Endodermal cell (in vitro differentiated cells): ENCODE measurements at regions not wholly inside any gene's neighbourhood (a gene's known extent, or its start where the extent isn't known, plus 50 kb on each side); places are given as distances from the start of the nearest gene placed in this dataset.
"Not testable (repeated sequence)": the region's sequence is repeated elsewhere in the genome, so short reads cannot be mapped to it uniquely, and the experiment has no call there.

Source experiments
- DNase-seq: peaks from one replicate; pipeline ENCODE4 v3.0.0-alpha.2; 2017
- H3K27ac ChIP-seq: 2 replicates; pipeline ENCODE4 v1.5.1; 2013; ENCODE audit warnings: mild to moderate bottlenecking, low read depth, low read length, moderate library complexity
- H3K27me3 ChIP-seq: 2 replicates; pipeline ENCODE4 v1.6.1; 2013; ENCODE audit warnings: mild to moderate bottlenecking, low read length, moderate library complexity; ENCODE audit not compliant: insufficient read depth, control insufficient read depth, poor library complexity, severe bottlenecking
- H3K36me3 ChIP-seq: 2 replicates; pipeline ENCODE4 v1.7.0; 2013; ENCODE audit warnings: mild to moderate bottlenecking, low read length, moderate library complexity; ENCODE audit not compliant: control insufficient read depth, insufficient read depth
- H3K4me1 ChIP-seq: one replicate; pipeline ENCODE4 v1.7.0; 2013; ENCODE audit warnings: low read length; ENCODE audit not compliant: control insufficient read depth, insufficient read depth
- H3K4me3 ChIP-seq: 2 replicates; pipeline ENCODE4 v1.5.1; 2013; ENCODE audit warnings: mild to moderate bottlenecking, low read length, moderate library complexity
- H3K9ac ChIP-seq: 2 replicates; pipeline ENCODE4 v1.6.1; 2013; ENCODE audit warnings: mild to moderate bottlenecking, low read length, moderate library complexity; ENCODE audit not compliant: poor library complexity, severe bottlenecking; ENCODE audit errors: extremely low read depth
- H3K9me3 ChIP-seq: 2 replicates; pipeline ENCODE4 v1.6.1; 2013; ENCODE audit warnings: mild to moderate bottlenecking, low read length, moderate library complexity; ENCODE audit not compliant: control insufficient read depth
- H3K27ac Mint-ChIP-seq: 2 replicates; pipeline ENCODE4 v1.8.0; 2020; ENCODE audit warnings: mixed read lengths
- H3K27me3 Mint-ChIP-seq: 2 replicates; pipeline ENCODE4 v1.8.0; 2021; ENCODE audit warnings: mild to moderate bottlenecking, mixed read lengths; ENCODE audit not compliant: insufficient read depth
- H3K36me3 Mint-ChIP-seq: 2 replicates; pipeline ENCODE4 v1.8.0; 2020; ENCODE audit warnings: low read depth, mixed read lengths
- H3K4me1 Mint-ChIP-seq: 2 replicates; pipeline ENCODE4 v1.8.0; 2020; ENCODE audit warnings: mixed read lengths
- H3K4me3 Mint-ChIP-seq: 2 replicates; pipeline ENCODE4 v1.8.0; 2020; ENCODE audit warnings: mild to moderate bottlenecking, moderate library complexity, mixed read lengths
- H3K9me3 Mint-ChIP-seq: 2 replicates; pipeline ENCODE4 v1.8.0; 2020; ENCODE audit warnings: mild to moderate bottlenecking, mixed read lengths
- WGBS, 2 experiments: methylation state at CpG; one replicate each; pipeline versions ENCODE4 v1.1.5 to v1.1.7; 2013; ENCODE audit warnings: missing lambda C conversion rate in 2 of 2, mixed read lengths in 1 of 2; ENCODE audit not compliant: insufficient coverage in 1 of 2, insufficient read length in 1 of 2; 5-methylcytosine and 5-hydroxymethylcytosine counted together
- TF ChIP-seq, protein P1 (sequence below): fragments of 200-600 bp; sonication (generic); conservative IDR thresholded peaks from 2 replicates; pipeline ENCODE4 v1.5.0; 2021; ENCODE audit warnings: antibody characterized with exemption, mild to moderate bottlenecking

DNA sequence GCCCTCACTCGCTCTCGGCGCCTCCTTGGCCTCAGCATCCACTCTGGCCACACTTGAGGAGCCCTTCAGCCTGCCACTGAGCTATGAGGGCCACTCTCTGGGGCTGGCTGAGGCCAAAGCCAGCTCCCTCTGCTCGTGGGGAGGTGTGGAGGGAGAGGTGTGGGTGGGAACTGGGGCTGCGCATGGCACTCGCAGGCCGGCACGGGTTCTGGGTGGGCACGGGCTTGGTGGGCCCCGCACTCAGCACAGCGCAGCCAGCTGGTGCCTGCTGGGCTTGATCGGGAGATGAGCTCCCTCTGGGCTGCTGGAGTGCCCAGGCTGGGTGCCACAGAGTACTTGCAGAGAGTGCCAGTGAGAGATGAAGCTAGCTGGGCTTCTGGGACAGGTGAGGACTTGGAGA is 875.5 kb downstream of the XPNPEP1 start:
- Histone ChIP-seq H3K9me3 (peaks cover 42% of the 10 kb centered on the region), H3K4me3 (no peak overlapping the region), H3K9ac (no peak overlapping the region), H3K4me1 (no peaks in the 10 kb centered on the region), H3K27ac (no peak overlapping the region), H3K27me3 (no peaks in the 10 kb centered on the region), H3K36me3 (no peaks in the 10 kb centered on the region)
- WGBS, 2 experiments: 78 to 85% methylated on average over 5 to 12 of the region's 12 CpGs
- H3K4me3 Mint-ChIP-seq: no peak overlapping the region
- TF ChIP-seq, protein P1, sequence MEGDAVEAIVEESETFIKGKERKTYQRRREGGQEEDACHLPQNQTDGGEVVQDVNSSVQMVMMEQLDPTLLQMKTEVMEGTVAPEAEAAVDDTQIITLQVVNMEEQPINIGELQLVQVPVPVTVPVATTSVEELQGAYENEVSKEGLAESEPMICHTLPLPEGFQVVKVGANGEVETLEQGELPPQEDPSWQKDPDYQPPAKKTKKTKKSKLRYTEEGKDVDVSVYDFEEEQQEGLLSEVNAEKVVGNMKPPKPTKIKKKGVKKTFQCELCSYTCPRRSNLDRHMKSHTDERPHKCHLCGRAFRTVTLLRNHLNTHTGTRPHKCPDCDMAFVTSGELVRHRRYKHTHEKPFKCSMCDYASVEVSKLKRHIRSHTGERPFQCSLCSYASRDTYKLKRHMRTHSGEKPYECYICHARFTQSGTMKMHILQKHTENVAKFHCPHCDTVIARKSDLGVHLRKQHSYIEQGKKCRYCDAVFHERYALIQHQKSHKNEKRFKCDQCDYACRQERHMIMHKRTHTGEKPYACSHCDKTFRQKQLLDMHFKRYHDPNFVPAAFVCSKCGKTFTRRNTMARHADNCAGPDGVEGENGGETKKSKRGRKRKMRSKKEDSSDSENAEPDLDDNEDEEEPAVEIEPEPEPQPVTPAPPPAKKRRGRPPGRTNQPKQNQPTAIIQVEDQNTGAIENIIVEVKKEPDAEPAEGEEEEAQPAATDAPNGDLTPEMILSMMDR: no peak
- no peaks in the 10 kb centered on the region for H3K27me3 Mint-ChIP-seq
- no peak overlapping the region for H3K27ac Mint-ChIP-seq
- H3K36me3 Mint-ChIP-seq: peaks cover 3% of the 10 kb centered on the region
- H3K9me3 Mint-ChIP-seq: peaks cover 10% of the 10 kb centered on the region
- DNase-seq: no peak
- H3K4me1 Mint-ChIP-seq: no peaks in the 10 kb centered on the region

DNA sequence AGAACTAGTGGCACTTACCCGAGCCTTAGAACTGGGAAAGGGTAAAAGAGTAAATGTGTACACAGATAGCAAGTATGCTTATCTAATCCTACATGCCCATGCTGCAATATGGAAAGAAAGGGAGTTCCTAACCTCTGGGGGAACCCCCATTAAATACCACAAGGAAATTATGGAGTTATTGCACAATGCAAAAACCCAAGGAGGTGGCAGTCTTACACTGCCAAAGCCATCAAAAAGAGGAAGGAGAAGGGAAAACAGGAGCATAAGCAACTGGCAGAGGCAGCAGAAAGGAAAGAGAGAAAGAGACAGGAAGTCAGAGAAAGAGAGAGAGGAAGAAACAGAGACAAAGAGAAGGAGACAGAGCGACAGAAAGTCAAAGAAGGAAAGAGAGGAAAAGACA is 876.9 kb downstream of the XPNPEP1 start:
- H3K4me3 Mint-ChIP-seq: not testable (repeated sequence)
- WGBS, 2 experiments: 41 to 57% methylated on average over 1 to 2 of the region's 2 CpGs

DNA sequence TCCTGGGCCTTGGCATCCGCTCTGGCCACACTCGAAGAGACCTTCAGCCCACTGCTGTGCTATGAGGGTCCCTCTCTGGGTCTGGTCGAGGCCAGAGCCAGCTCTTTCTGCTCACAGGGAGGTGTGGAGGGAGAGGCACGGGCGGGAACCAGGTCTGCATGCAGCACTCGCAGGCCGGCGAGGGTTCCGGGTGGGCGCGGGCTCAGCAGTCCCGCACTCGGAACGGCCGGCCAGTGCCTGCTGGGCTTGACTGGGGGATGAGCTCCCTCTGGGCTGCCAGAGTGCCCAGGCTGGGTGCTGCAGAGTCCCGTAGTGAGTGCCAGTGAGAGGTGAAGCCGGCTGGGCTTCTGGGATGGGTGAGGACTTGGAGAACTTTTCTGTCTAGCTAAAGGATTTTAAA is 882.7 kb downstream of the XPNPEP1 start:
- H3K27me3 Mint-ChIP-seq: no peaks in the 10 kb centered on the region
- Histone ChIP-seq H3K36me3 (no peaks in the 10 kb centered on the region), H3K4me3 (no peak overlapping the region), H3K9me3 (peaks cover 58% of the 10 kb centered on the region), H3K9ac (no peak overlapping the region), H3K4me1 (no peaks in the 10 kb centered on the region), H3K27ac (no peak overlapping the region), H3K27me3 (no peaks in the 10 kb centered on the region)
- peaks cover 8% of the 10 kb centered on the region for H3K36me3 Mint-ChIP-seq
- no peak overlapping the region for H3K4me3 Mint-ChIP-seq
- TF ChIP-seq, protein P1: no peak
- H3K9me3 Mint-ChIP-seq: peaks cover 21% of the 10 kb centered on the region
- H3K4me1 Mint-ChIP-seq: no peaks in the 10 kb centered on the region
- DNase-seq: no peak
- no peak overlapping the region for H3K27ac Mint-ChIP-seq
- 63 to 89% methylated on average over 3 to 17 of the region's 17 CpGs for WGBS, 2 experiments

More for the DNA sequence above, 876.9 kb downstream of the XPNPEP1 start:
- not testable (repeated sequence) for H3K27ac Mint-ChIP-seq, H3K27me3 Mint-ChIP-seq, H3K36me3 Mint-ChIP-seq, H3K27me3 ChIP-seq, DNase-seq, H3K36me3 ChIP-seq, H3K4me3 ChIP-seq, H3K4me1 Mint-ChIP-seq, H3K9ac ChIP-seq, H3K27ac ChIP-seq, H3K4me1 ChIP-seq
- H3K9me3 Mint-ChIP-seq: peaks cover 18% of the 10 kb centered on the region
- peaks cover 31% of the 10 kb centered on the region for H3K9me3 ChIP-seq

DNA sequence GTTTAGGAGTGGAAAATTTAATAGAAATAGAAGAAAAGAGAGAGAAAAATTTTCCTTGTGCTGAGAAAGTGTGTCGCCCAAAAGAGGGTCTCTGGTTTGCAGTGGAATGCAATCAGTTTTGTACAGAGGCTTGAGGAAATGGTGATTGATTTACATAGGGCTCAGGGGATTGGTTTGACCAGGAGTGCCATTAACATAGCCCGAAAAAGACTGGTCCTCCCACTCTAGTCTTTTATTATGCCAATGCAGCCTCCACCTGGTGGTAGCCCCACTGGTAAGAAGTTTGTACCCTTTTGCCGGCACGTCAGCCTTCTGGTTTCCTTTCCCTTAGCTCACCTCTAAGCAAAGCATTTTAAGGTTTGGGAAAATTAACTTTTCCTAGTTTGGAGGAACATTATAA is 885.3 kb downstream of the XPNPEP1 start:
- no peak overlapping the region for H3K27ac ChIP-seq
- Mint-ChIP-seq H3K4me1 (no peaks in the 10 kb centered on the region), H3K9me3 (peaks cover 17% of the 10 kb centered on the region), H3K4me3 (no peak overlapping the region), H3K27me3 (no peaks in the 10 kb centered on the region), H3K36me3 (peaks cover 8% of the 10 kb centered on the region), H3K27ac (no peak overlapping the region)
- H3K9ac ChIP-seq: no peak overlapping the region
- H3K4me1 ChIP-seq: no peaks in the 10 kb centered on the region
- H3K27me3 ChIP-seq: no peaks in the 10 kb centered on the region
- TF ChIP-seq, protein P1: no peak
- DNase-seq: no peak
- 78% methylated on average over 4 of the region's 4 CpGs; no CpG with 5 or more reads in 1 of the 2 experiments for WGBS, 2 experiments
- H3K4me3 ChIP-seq: no peak overlapping the region
- no peaks in the 10 kb centered on the region for H3K36me3 ChIP-seq
- H3K9me3 ChIP-seq: peaks cover 68% of the 10 kb centered on the region
